ENCODE measurements at regions not wholly inside any gene's neighbourhood (a gene's known extent, or its start where the extent isn't known, plus 50 kb on each side); places are given as distances from the start of the nearest gene placed in this dataset.

DNA sequence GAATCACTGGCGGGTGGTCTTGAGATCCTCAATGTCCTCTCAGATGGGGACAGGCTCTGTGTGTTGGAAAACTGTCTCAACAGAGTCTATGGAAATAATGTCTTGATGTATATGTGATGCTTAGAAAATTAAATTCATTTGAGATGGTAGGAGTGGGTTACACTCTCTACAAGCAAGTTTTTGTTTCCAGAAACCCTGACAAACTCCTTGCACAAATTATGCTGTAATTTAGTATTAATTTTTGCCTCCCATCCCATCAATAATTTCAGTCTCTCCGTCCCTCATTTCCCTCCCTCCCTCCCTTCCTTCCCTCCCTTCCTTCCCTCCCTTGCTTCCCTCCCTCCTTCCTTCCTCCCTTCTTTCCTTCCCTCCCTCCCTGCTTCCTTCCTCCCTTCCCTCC lies 488.0 kb upstream of the C16orf82 start:
- Mint-ChIP-seq H3K4me1 (peaks cover 24% of the 10 kb centered on the region), H3K36me3 (peaks cover 9% of the 10 kb centered on the region), H3K27ac (no peak overlapping the region), H3K27me3 (ENCODE audit: low read depth) (peaks cover 32% of the 10 kb centered on the region), H3K4me3 (no peak overlapping the region), H3K9me3 (peaks cover 23% of the 10 kb centered on the region)
- ATAC-seq, result no peak
- DNase-seq (ENCODE audit: low spot score), result no peak
- TF ChIP-seq HMGXB4 (CRISPR knock-in tag; IDR thresholded peaks at IDR 0.05) (no peak), SOX15 (CRISPR knock-in tag; IDR thresholded peaks at IDR 0.05) (no peak), E2F5 (CRISPR knock-in tag; IDR thresholded peaks at IDR 0.05) (no peak), JUN (CRISPR knock-in tag; IDR thresholded peaks at IDR 0.05) (no peak), CREB1 (CRISPR knock-in tag; IDR thresholded peaks at IDR 0.05) (no peak)
- POLR2A ChIA-PET, result no interaction called here
- CTCF ChIA-PET, result interaction anchor here (1.0 kb wide), 1 partner anchor 67 kb away, joined by 4 read pairs; no protein-coding TSS in a partner anchor

GRCh38 chr16:26583803-26584202 lies 482.9 kb upstream of the C16orf82 start:
- Mint-ChIP-seq H3K36me3 (peaks cover 3% of the 10 kb centered on the region; the same call in 1 of the 2 replicates), H3K27me3 (ENCODE audit: low read depth) (peaks cover 5% of the 10 kb centered on the region), H3K9me3 (peaks cover 24% of the 10 kb centered on the region), H3K27ac (no peak overlapping the region), H3K4me3 (no peak overlapping the region), H3K4me1 (no peaks in the 10 kb centered on the region)
- ChIA-PET POLR2A (no interaction called here), CTCF (no interaction called here)
- DNase-seq (ENCODE audit: low spot score) (no peak), ATAC-seq (no peak)
- TF ChIP-seq KAT7 (CRISPR knock-in tag; IDR thresholded peaks at IDR 0.05; ENCODE audit: borderline replicate concordance) (no peak), ETV6 (CRISPR knock-in tag; IDR thresholded peaks at IDR 0.05) (no peak), STAT6 (CRISPR knock-in tag; conservative IDR thresholded peaks at IDR 0.05; ENCODE audit: low read depth) (no peak), MYBL2 (CRISPR knock-in tag; IDR thresholded peaks at IDR 0.05) (no peak), GTF2I (CRISPR knock-in tag; conservative IDR thresholded peaks at IDR 0.05) (no peak), TEAD4 (CRISPR knock-in tag; IDR thresholded peaks at IDR 0.05) (no peak), ZNF219 (CRISPR knock-in tag; IDR thresholded peaks at IDR 0.05; ENCODE audit: borderline replicate concordance) (no peak), SMAD4 (CRISPR knock-in tag; IDR thresholded peaks at IDR 0.05) (no peak)
- TF ChIP-seq, protein P1, sequence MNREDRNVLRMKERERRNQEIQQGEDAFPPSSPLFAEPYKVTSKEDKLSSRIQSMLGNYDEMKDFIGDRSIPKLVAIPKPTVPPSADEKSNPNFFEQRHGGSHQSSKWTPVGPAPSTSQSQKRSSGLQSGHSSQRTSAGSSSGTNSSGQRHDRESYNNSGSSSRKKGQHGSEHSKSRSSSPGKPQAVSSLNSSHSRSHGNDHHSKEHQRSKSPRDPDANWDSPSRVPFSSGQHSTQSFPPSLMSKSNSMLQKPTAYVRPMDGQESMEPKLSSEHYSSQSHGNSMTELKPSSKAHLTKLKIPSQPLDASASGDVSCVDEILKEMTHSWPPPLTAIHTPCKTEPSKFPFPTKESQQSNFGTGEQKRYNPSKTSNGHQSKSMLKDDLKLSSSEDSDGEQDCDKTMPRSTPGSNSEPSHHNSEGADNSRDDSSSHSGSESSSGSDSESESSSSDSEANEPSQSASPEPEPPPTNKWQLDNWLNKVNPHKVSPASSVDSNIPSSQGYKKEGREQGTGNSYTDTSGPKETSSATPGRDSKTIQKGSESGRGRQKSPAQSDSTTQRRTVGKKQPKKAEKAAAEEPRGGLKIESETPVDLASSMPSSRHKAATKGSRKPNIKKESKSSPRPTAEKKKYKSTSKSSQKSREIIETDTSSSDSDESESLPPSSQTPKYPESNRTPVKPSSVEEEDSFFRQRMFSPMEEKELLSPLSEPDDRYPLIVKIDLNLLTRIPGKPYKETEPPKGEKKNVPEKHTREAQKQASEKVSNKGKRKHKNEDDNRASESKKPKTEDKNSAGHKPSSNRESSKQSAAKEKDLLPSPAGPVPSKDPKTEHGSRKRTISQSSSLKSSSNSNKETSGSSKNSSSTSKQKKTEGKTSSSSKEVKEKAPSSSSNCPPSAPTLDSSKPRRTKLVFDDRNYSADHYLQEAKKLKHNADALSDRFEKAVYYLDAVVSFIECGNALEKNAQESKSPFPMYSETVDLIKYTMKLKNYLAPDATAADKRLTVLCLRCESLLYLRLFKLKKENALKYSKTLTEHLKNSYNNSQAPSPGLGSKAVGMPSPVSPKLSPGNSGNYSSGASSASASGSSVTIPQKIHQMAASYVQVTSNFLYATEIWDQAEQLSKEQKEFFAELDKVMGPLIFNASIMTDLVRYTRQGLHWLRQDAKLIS (CRISPR knock-in tag; IDR thresholded peaks at IDR 0.05; ENCODE audit: borderline replicate concordance), result no peak
- TF ChIP-seq, protein P2, sequence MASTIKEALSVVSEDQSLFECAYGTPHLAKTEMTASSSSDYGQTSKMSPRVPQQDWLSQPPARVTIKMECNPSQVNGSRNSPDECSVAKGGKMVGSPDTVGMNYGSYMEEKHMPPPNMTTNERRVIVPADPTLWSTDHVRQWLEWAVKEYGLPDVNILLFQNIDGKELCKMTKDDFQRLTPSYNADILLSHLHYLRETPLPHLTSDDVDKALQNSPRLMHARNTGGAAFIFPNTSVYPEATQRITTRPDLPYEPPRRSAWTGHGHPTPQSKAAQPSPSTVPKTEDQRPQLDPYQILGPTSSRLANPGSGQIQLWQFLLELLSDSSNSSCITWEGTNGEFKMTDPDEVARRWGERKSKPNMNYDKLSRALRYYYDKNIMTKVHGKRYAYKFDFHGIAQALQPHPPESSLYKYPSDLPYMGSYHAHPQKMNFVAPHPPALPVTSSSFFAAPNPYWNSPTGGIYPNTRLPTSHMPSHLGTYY (CRISPR knock-in tag; IDR thresholded peaks at IDR 0.05), result no peak
- TF ChIP-seq, protein P3, sequence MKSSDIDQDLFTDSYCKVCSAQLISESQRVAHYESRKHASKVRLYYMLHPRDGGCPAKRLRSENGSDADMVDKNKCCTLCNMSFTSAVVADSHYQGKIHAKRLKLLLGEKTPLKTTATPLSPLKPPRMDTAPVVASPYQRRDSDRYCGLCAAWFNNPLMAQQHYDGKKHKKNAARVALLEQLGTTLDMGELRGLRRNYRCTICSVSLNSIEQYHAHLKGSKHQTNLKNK (CRISPR knock-in tag; IDR thresholded peaks at IDR 0.05), result no peak
- TF ChIP-seq, protein P4, sequence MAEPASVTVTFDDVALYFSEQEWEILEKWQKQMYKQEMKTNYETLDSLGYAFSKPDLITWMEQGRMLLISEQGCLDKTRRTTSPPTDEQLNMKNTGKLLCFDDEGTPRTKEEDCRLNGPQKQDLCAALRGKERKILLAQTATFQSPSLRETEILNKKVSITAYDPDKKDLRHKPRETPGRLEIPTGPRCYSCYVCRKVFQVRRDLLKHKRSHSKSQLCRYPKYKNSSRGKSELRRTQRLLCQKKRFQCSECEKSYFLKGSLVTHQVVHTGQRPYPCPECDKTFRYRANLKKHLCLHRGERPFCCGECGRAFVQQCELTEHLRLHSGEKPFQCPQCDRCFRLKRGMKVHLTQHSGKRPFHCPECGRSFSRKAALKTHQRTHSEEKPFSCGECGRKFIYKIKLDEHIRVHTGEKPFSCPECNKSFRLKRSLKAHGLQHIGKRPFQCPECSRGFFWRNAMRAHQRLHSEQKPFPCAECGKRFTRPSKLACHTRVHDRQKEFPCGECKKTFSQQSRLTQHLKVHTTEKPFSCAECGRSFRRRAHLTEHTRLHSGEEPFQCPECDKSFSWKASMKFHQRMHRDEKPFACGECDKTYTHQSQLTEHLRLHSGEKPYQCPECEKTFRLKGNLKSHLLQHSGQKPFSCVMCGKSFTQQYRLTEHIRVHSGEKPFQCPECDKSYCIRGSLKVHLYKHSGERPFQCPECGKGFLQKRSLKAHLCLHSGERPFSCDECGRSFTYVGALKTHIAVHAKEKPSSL (CRISPR knock-in tag; conservative IDR thresholded peaks at IDR 0.05), result no peak
- TF ChIP-seq, protein P5, sequence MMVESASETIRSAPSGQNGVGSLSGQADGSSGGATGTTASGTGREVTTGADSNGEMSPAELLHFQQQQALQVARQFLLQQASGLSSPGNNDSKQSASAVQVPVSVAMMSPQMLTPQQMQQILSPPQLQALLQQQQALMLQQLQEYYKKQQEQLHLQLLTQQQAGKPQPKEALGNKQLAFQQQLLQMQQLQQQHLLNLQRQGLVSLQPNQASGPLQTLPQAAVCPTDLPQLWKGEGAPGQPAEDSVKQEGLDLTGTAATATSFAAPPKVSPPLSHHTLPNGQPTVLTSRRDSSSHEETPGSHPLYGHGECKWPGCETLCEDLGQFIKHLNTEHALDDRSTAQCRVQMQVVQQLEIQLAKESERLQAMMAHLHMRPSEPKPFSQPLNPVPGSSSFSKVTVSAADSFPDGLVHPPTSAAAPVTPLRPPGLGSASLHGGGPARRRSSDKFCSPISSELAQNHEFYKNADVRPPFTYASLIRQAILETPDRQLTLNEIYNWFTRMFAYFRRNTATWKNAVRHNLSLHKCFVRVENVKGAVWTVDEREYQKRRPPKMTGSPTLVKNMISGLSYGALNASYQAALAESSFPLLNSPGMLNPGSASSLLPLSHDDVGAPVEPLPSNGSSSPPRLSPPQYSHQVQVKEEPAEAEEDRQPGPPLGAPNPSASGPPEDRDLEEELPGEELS (CRISPR knock-in tag; IDR thresholded peaks at IDR 0.05), result no peak
- TF ChIP-seq, protein P6, sequence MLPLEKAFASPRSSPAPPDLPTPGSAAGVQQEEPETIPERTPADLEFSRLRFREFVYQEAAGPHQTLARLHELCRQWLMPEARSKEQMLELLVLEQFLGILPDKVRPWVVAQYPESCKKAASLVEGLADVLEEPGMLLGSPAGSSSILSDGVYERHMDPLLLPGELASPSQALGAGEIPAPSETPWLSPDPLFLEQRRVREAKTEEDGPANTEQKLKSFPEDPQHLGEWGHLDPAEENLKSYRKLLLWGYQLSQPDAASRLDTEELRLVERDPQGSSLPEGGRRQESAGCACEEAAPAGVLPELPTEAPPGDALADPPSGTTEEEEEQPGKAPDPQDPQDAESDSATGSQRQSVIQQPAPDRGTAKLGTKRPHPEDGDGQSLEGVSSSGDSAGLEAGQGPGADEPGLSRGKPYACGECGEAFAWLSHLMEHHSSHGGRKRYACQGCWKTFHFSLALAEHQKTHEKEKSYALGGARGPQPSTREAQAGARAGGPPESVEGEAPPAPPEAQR (CRISPR knock-in tag; IDR thresholded peaks at IDR 0.05), result no peak
